ENCODE measurements at regions not wholly inside any gene's neighbourhood (a gene's known extent, or its start where the extent isn't known, plus 50 kb on each side); places are given as distances from the start of the nearest gene placed in this dataset.
A peak's percentile ranks its signal among the peaks of the same experiment; 100 is the strongest.

- Mint-ChIP-seq H3K27me3 (ENCODE audit: low read depth, unreplicated experiment) (no peaks in the 10 kb centered on the region), H3K27ac (ENCODE audit: unreplicated experiment) (no peak overlapping the region), H3K4me3 (ENCODE audit: unreplicated experiment) (no peak overlapping the region), H3K4me1 (ENCODE audit: low read depth, unreplicated experiment) (peaks cover 3% of the 10 kb centered on the region), H3K36me3 (ENCODE audit: low read depth, unreplicated experiment) (no peaks in the 10 kb centered on the region), H3K9me3 (ENCODE audit: unreplicated experiment) (no peaks in the 10 kb centered on the region)
- no peaks in the 10 kb centered on the region for H4K20me1 ChIP-seq (ENCODE audit: insufficient read depth, low read length)
- H3K27ac ChIP-seq (ENCODE audit: low read depth, low read length) = no peak overlapping the region
- H2AFZ ChIP-seq (ENCODE audit: low read depth, low read length) = no peak overlapping the region
- no peak overlapping the region for H3K4me2 ChIP-seq (ENCODE audit: low read length)
- DNase-seq (ENCODE audit: low read depth) = no peak
- no peaks in the 10 kb centered on the region for H3K9me3 ChIP-seq (ENCODE audit: insufficient read depth, low read depth, low read length)
- no peak overlapping the region for H3K4me3 ChIP-seq (ENCODE audit: insufficient read depth, low read depth, low read length)
- no peak overlapping the region for H3K9ac ChIP-seq (ENCODE audit: low read length)
- TF ChIP-seq CTCF (IDR thresholded peaks at IDR 0.05; ENCODE audit: insufficient read depth, low read depth, low read length) (no peak), EZH2 (IDR thresholded peaks at IDR 0.05; ENCODE audit: insufficient read depth, low read length) (no peak)
- H3K4me1 ChIP-seq (ENCODE audit: insufficient read depth, low read length) = no peaks in the 10 kb centered on the region
- no peaks in the 10 kb centered on the region for H3K27me3 ChIP-seq (ENCODE audit: insufficient read depth, low read length)
- no peaks in the 10 kb centered on the region for H3K79me2 ChIP-seq (ENCODE audit: insufficient read depth, low read length)
- no peak for FAIRE-seq
- H3K36me3 ChIP-seq (ENCODE audit: insufficient read depth, low read length) = no peaks in the 10 kb centered on the region
These were observed 74.6 kb downstream of the NUDT12 start for GRCh38 chr5:103487822-103488493.

GRCh38 chr5:103487218-103487617 is 75.4 kb downstream of the NUDT12 start:
- H3K9ac ChIP-seq (ENCODE audit: low read length) = no peak overlapping the region
- H2AFZ ChIP-seq (ENCODE audit: low read depth, low read length) = no peak overlapping the region
- H3K27me3 ChIP-seq (ENCODE audit: insufficient read depth, low read length) = no peaks in the 10 kb centered on the region
- no peak overlapping the region for H3K27ac ChIP-seq (ENCODE audit: low read depth, low read length)
- H3K4me3 Mint-ChIP-seq (ENCODE audit: unreplicated experiment) = no peak overlapping the region
- no peak for FAIRE-seq
- no peaks in the 10 kb centered on the region for H3K9me3 Mint-ChIP-seq (ENCODE audit: unreplicated experiment)
- peaks cover 3% of the 10 kb centered on the region for H3K4me1 Mint-ChIP-seq (ENCODE audit: low read depth, unreplicated experiment)
- H3K9me3 ChIP-seq (ENCODE audit: insufficient read depth, low read depth, low read length) = no peaks in the 10 kb centered on the region
- H4K20me1 ChIP-seq (ENCODE audit: insufficient read depth, low read length) = no peaks in the 10 kb centered on the region
- H3K27me3 Mint-ChIP-seq (ENCODE audit: low read depth, unreplicated experiment) = no peaks in the 10 kb centered on the region
- DNase-seq (ENCODE audit: low read depth) = peak; percentile 51
- no peaks in the 10 kb centered on the region for H3K36me3 ChIP-seq (ENCODE audit: insufficient read depth, low read length)
- H3K4me3 ChIP-seq (ENCODE audit: insufficient read depth, low read depth, low read length) = no peak overlapping the region
- H3K4me2 ChIP-seq (ENCODE audit: low read length) = no peak overlapping the region
- H3K4me1 ChIP-seq (ENCODE audit: insufficient read depth, low read length) = no peaks in the 10 kb centered on the region
- TF ChIP-seq CTCF (IDR thresholded peaks at IDR 0.05; ENCODE audit: insufficient read depth, low read depth, low read length) (no peak), EZH2 (IDR thresholded peaks at IDR 0.05; ENCODE audit: insufficient read depth, low read length) (no peak)
- H3K36me3 Mint-ChIP-seq (ENCODE audit: low read depth, unreplicated experiment) = no peaks in the 10 kb centered on the region
- no peaks in the 10 kb centered on the region for H3K79me2 ChIP-seq (ENCODE audit: insufficient read depth, low read length)
- H3K27ac Mint-ChIP-seq (ENCODE audit: unreplicated experiment) = no peak overlapping the region

- Histone ChIP-seq H3K9ac (ENCODE audit: low read length) (no peak overlapping the region), H3K4me2 (ENCODE audit: low read length) (no peak overlapping the region), H3K9me3 (ENCODE audit: insufficient read depth, low read depth, low read length) (no peaks in the 10 kb centered on the region), H3K4me3 (ENCODE audit: insufficient read depth, low read depth, low read length) (no peak overlapping the region), H3K27me3 (ENCODE audit: insufficient read depth, low read length) (no peaks in the 10 kb centered on the region), H2AFZ (ENCODE audit: low read depth, low read length) (no peak overlapping the region), H4K20me1 (ENCODE audit: insufficient read depth, low read length) (no peaks in the 10 kb centered on the region), H3K36me3 (ENCODE audit: insufficient read depth, low read length) (no peaks in the 10 kb centered on the region), H3K27ac (ENCODE audit: low read depth, low read length) (no peak overlapping the region), H3K79me2 (ENCODE audit: insufficient read depth, low read length) (no peaks in the 10 kb centered on the region), H3K4me1 (ENCODE audit: insufficient read depth, low read length) (no peaks in the 10 kb centered on the region)
- Mint-ChIP-seq H3K36me3 (ENCODE audit: low read depth, unreplicated experiment) (no peaks in the 10 kb centered on the region), H3K9me3 (ENCODE audit: unreplicated experiment) (no peaks in the 10 kb centered on the region), H3K4me1 (ENCODE audit: low read depth, unreplicated experiment) (peaks cover 3% of the 10 kb centered on the region), H3K27ac (ENCODE audit: unreplicated experiment) (no peak overlapping the region), H3K27me3 (ENCODE audit: low read depth, unreplicated experiment) (no peaks in the 10 kb centered on the region), H3K4me3 (ENCODE audit: unreplicated experiment) (no peak overlapping the region)
- no peak for TF ChIP-seq EZH2 (IDR thresholded peaks at IDR 0.05; ENCODE audit: insufficient read depth, low read length)
- TF ChIP-seq CTCF (IDR thresholded peaks at IDR 0.05; ENCODE audit: insufficient read depth, low read depth, low read length) = no peak
- FAIRE-seq (no peak), DNase-seq (ENCODE audit: low read depth) (no peak)
These were observed 75.8 kb downstream of the NUDT12 start for GRCh38 chr5:103486739-103487138.

Measured in astrocyte (in vitro differentiated cells and primary cell).